ENCODE measurements at regions not wholly inside any gene's neighbourhood (a gene's known extent, or its start where the extent isn't known, plus 50 kb on each side); places are given as distances from the start of the nearest gene placed in this dataset.
A peak's percentile ranks its signal among the peaks of the same experiment; 100 is the strongest.

GRCh38 chr9:78767490-78767889 is 470.6 kb downstream of the PSAT1 start:
- DNase-seq, result no peak
- no peak overlapping the region for H3K4me2 ChIP-seq (replicated peaks; ENCODE audit: extremely low read depth, low read length, poor library complexity, severe bottlenecking)
- intact Hi-C loops (cut with micrococcal nuclease), result no loop called here
- WGBS (ENCODE audit: insufficient coverage), result no CpG with 5 or more reads among the region's 7 CpGs
- no peak overlapping the region for H3K9ac ChIP-seq (ENCODE audit: insufficient read depth, low read length, poor library complexity, severe bottlenecking)
- Mint-ChIP-seq H3K36me3 (no peaks in the 10 kb centered on the region), H3K4me1 (peaks cover 7% of the 10 kb centered on the region), H3K9me3 (peaks cover 0 to 3% (median 0%) of the 10 kb centered on the region in 7 donors), H3K27ac (no peak overlapping the region), H3K4me3 (no peak overlapping the region), H3K27me3 (ENCODE audit: low read depth in 3 of 3) (peaks cover 0 to 2% (median 2%) of the 10 kb centered on the region in 3 donors)
- no peak overlapping the region for H3K27ac ChIP-seq (ENCODE audit: low read depth in 1 of 2, low read length in 2 of 2)
- H3K79me2 ChIP-seq (ENCODE audit: insufficient read depth, low read length), result no peaks in the 10 kb centered on the region
- no peaks in the 10 kb centered on the region for H3K36me3 ChIP-seq (replicated peaks in 1 of 2; ENCODE audit: control insufficient read depth in 1 of 2, insufficient read depth in 2 of 2, low read length in 2 of 2)
- no peaks in the 10 kb centered on the region for H3K9me3 ChIP-seq (replicated peaks in 1 of 2; ENCODE audit: control insufficient read depth in 1 of 2, insufficient read depth in 1 of 2, low read length in 2 of 2)
- no peak overlapping the region for H3K4me3 ChIP-seq (replicated peaks in 1 of 3; ENCODE audit: low read depth in 2 of 3, low read length in 3 of 3)
- H2AFZ ChIP-seq (ENCODE audit: insufficient read depth, low read depth, low read length, poor library complexity, severe bottlenecking), result no peak overlapping the region
- no peaks in the 10 kb centered on the region for H4K20me1 ChIP-seq (ENCODE audit: insufficient read depth, low read length)
- H3K27me3 ChIP-seq (ENCODE audit: control insufficient read depth in 2 of 2, insufficient read depth in 2 of 2, low read length in 2 of 2), result no peaks in the 10 kb centered on the region
- H3K4me1 ChIP-seq (ENCODE audit: control insufficient read depth in 1 of 2, insufficient read depth in 2 of 2, low read length in 2 of 2), result peaks cover 0 to 3% of the 10 kb centered on the region in 2 donors
- TF ChIP-seq CTCF (IDR thresholded peaks at IDR 0.05), result no peak

GRCh38 chr9:78769690-78770089 is 472.8 kb downstream of the PSAT1 start:
- DNase-seq, result no peak
- Mint-ChIP-seq H3K36me3 (no peaks in the 10 kb centered on the region), H3K27me3 (ENCODE audit: low read depth in 3 of 3) (peaks cover 2 to 3% (median 2%) of the 10 kb centered on the region in 3 donors), H3K4me3 (peak overlapping the region in 1 of 2 donors; percentile 7), H3K9me3 (peaks cover 0 to 3% (median 0%) of the 10 kb centered on the region in 7 donors), H3K27ac (peak overlapping the region in 2 of 7 donors; percentile 23 to 55), H3K4me1 (peaks cover 7% of the 10 kb centered on the region)
- Histone ChIP-seq H4K20me1 (ENCODE audit: insufficient read depth, low read length) (no peaks in the 10 kb centered on the region), H3K9ac (ENCODE audit: insufficient read depth, low read length, poor library complexity, severe bottlenecking) (no peak overlapping the region), H3K27ac (ENCODE audit: low read depth in 1 of 2, low read length in 2 of 2) (no peak overlapping the region), H3K4me3 (replicated peaks in 1 of 3; ENCODE audit: low read depth in 2 of 3, low read length in 3 of 3) (no peak overlapping the region), H3K4me1 (ENCODE audit: control insufficient read depth in 1 of 2, insufficient read depth in 2 of 2, low read length in 2 of 2) (peaks cover 0 to 3% of the 10 kb centered on the region in 2 donors), H3K4me2 (replicated peaks; ENCODE audit: extremely low read depth, low read length, poor library complexity, severe bottlenecking) (no peak overlapping the region), H3K79me2 (ENCODE audit: insufficient read depth, low read length) (no peaks in the 10 kb centered on the region), H3K27me3 (ENCODE audit: control insufficient read depth in 2 of 2, insufficient read depth in 2 of 2, low read length in 2 of 2) (no peaks in the 10 kb centered on the region), H3K9me3 (replicated peaks in 1 of 2; ENCODE audit: control insufficient read depth in 1 of 2, insufficient read depth in 1 of 2, low read length in 2 of 2) (no peaks in the 10 kb centered on the region), H3K36me3 (replicated peaks in 1 of 2; ENCODE audit: control insufficient read depth in 1 of 2, insufficient read depth in 2 of 2, low read length in 2 of 2) (no peaks in the 10 kb centered on the region), H2AFZ (ENCODE audit: insufficient read depth, low read depth, low read length, poor library complexity, severe bottlenecking) (no peak overlapping the region)
- intact Hi-C loops (cut with micrococcal nuclease), result no loop called here
- no peak for TF ChIP-seq CTCF (IDR thresholded peaks at IDR 0.05)
- no CpG with 5 or more reads among the region's 2 CpGs for WGBS (ENCODE audit: insufficient coverage)

Measured in CD14-positive monocyte (primary cell).